H1 (cell line): ENCODE measurements at regions not wholly inside any gene's neighbourhood (a gene's known extent, or its start where the extent isn't known, plus 50 kb on each side); places are given as distances from the start of the nearest gene placed in this dataset.
A peak's percentile ranks its signal among the peaks of the same experiment; 100 is the strongest.

Source experiments
- CTCF ChIA-PET: fragments of 300-600 bp; sonication (Branson Sonifier 250); formaldehyde crosslinking; loops from one replicate; lab custom pipeline; 2021; ENCODE audit not compliant: partially characterized antibody; lab: Charles Lee
- POLR2A ChIA-PET: fragments of 300-600 bp; sonication (Branson Sonifier 250); formaldehyde crosslinking; loops from one replicate; lab custom pipeline; 2021; ENCODE audit warnings: inconsistent platforms; ENCODE audit not compliant: partially characterized antibody; lab: Charles Lee
- DNase-seq, 2 experiments: peaks; one replicate each; pipeline versions ENCODE4 v3.0.0 to v3.0.0-alpha.2; 2010 to 2022; ENCODE audit warnings: low spot score in 2 of 2, low read depth in 1 of 2, mixed read lengths in 1 of 2
- FAIRE-seq: peaks from 2 replicates; lab custom pipeline; 2011; peaks lifted over from hg19 to GRCh38; lab: Jason Lieb, UNC
- H2AFZ ChIP-seq: 2 replicates; pipeline ENCODE4 v1.8.1; 2012; ENCODE audit warnings: low read length, inconsistent platforms
- H2AK5ac ChIP-seq: 2 replicates; pipeline ENCODE4 v1.6.1; 2013; ENCODE audit warnings: low read depth, low read length
- H2BK120ac ChIP-seq: replicated peaks from 2 replicates; pipeline ENCODE3; 2013; ENCODE audit warnings: low read depth, low read length, inconsistent platforms
- H2BK12ac ChIP-seq: 2 replicates; pipeline ENCODE4 v1.6.1; 2013; ENCODE audit warnings: low read depth, low read length
- H2BK15ac ChIP-seq: 2 replicates; pipeline ENCODE4 v1.6.1; 2013; ENCODE audit warnings: low read length
- H2BK20ac ChIP-seq: 2 replicates; pipeline ENCODE4 v1.6.1; 2013; ENCODE audit warnings: low read length
- H2BK5ac ChIP-seq: 2 replicates; pipeline ENCODE4 v1.6.1; 2013; ENCODE audit warnings: low read depth, low read length
- H3K14ac ChIP-seq: 2 replicates; pipeline ENCODE4 v1.6.1; 2013; ENCODE audit warnings: inconsistent platforms; ENCODE audit not compliant: insufficient read length
- H3K18ac ChIP-seq: 2 replicates; pipeline ENCODE4 v1.6.1; 2013; ENCODE audit warnings: low read length; ENCODE audit errors: extremely low read depth
- H3K23ac ChIP-seq: 2 replicates; pipeline ENCODE4 v1.6.1; 2013; ENCODE audit warnings: inconsistent platforms; ENCODE audit not compliant: insufficient read length
- H3K23me2 ChIP-seq: 2 replicates; pipeline ENCODE4 v1.6.1; 2013; ENCODE audit warnings: low read depth, low read length
- H3K27ac ChIP-seq: 2 replicates; pipeline ENCODE4 v1.6.1; 2011; ENCODE audit warnings: low read depth, low read length, inconsistent platforms
- H3K27me3 ChIP-seq, 4 experiments: replicated peaks in 1 of 4; 1 replicate in 1 of 4; 2 replicates in 3 of 4; pipeline versions ENCODE4 v1.6.1 to v1.8.1; 2011 to 2013; ENCODE audit warnings: low read length in 3 of 4, mild to moderate bottlenecking in 3 of 4, inconsistent platforms in 2 of 4, mixed read lengths in 2 of 4, moderate library complexity in 1 of 4; ENCODE audit not compliant: control insufficient read depth in 3 of 4, insufficient read depth in 3 of 4; ENCODE audit errors: extremely low read depth in 1 of 4
- H3K36me3 ChIP-seq, 4 experiments: 2 replicates each; pipeline versions ENCODE4 v1.6.1 to v1.8.1; 2011 to 2013; ENCODE audit warnings: mild to moderate bottlenecking in 4 of 4, low read length in 3 of 4, moderate library complexity in 2 of 4, control low read depth in 1 of 4, inconsistent platforms in 1 of 4; ENCODE audit not compliant: insufficient read depth in 4 of 4, control insufficient read depth in 2 of 4
- H3K4ac ChIP-seq: replicated peaks from 2 replicates; pipeline ENCODE3; 2013; ENCODE audit warnings: low read length, low read depth, mixed read lengths, inconsistent platforms; ENCODE audit not compliant: insufficient read length
- H3K4me1 ChIP-seq, 4 experiments: replicated peaks in 1 of 4; 1 replicate in 1 of 4; 2 replicates in 3 of 4; pipeline versions ENCODE4 v1.6.1 to v1.8.1; 2011 to 2013; ENCODE audit warnings: low read length in 3 of 4, inconsistent platforms in 2 of 4, mixed read lengths in 1 of 4; ENCODE audit not compliant: insufficient read depth in 4 of 4, control insufficient read depth in 3 of 4
- H3K4me2 ChIP-seq, 2 experiments: 2 replicates each; pipeline versions ENCODE4 v1.6.1 to v1.8.1; 2011 to 2013; ENCODE audit warnings: low read depth in 2 of 2, low read length in 2 of 2, control low read depth in 1 of 2, inconsistent platforms in 1 of 2, mild to moderate bottlenecking in 1 of 2; ENCODE audit not compliant: insufficient read depth in 1 of 2
- H3K4me3 ChIP-seq, 4 experiments: fragments of 200-600, 300-600 bp in 1 of 4; sonication (generic), shearing (Covaris generic), sonication (Bioruptor Twin) in 1 of 4; 2 replicates each; pipeline versions ENCODE4 v1.5.1 to v1.8.1; 2011 to 2016; ENCODE audit warnings: low read length in 4 of 4, low read depth in 3 of 4, control low read depth in 2 of 4, inconsistent platforms in 2 of 4, mild to moderate bottlenecking in 2 of 4, mixed read lengths in 1 of 4, moderate library complexity in 1 of 4; ENCODE audit not compliant: insufficient read depth in 2 of 4; ENCODE audit errors: extremely low read depth in 1 of 4
- H3K56ac ChIP-seq: replicated peaks from 2 replicates; pipeline ENCODE3; 2013; ENCODE audit warnings: low read depth, mild to moderate bottlenecking, mixed read lengths, low read length, inconsistent platforms; ENCODE audit not compliant: insufficient read length
- H3K79me1 ChIP-seq: 2 replicates; pipeline ENCODE4 v1.6.1; 2013; ENCODE audit warnings: low read depth, low read length, control low read depth
- H3K79me2 ChIP-seq, 2 experiments: 2 replicates each; pipeline versions ENCODE4 v1.6.1 to v1.8.1; 2012 to 2013; ENCODE audit warnings: low read length in 2 of 2, mild to moderate bottlenecking in 2 of 2, inconsistent platforms in 1 of 2; ENCODE audit not compliant: insufficient read depth in 2 of 2, control insufficient read depth in 1 of 2
- H3K9ac ChIP-seq, 4 experiments: replicated peaks in 1 of 4; 1 replicate in 1 of 4; 2 replicates in 3 of 4; pipeline versions ENCODE4 v1.6.1 to v1.8.1; 2011 to 2013; ENCODE audit warnings: low read depth in 3 of 4, low read length in 3 of 4, control low read depth in 2 of 4, mild to moderate bottlenecking in 2 of 4, moderate library complexity in 2 of 4, inconsistent platforms in 1 of 4; ENCODE audit errors: extremely low read depth in 1 of 4
- H3K9me3 ChIP-seq, 2 experiments: 2 replicates each; pipeline versions ENCODE4 v1.6.1 to v1.8.1; 2012 to 2013; ENCODE audit warnings: mild to moderate bottlenecking in 2 of 2, moderate library complexity in 2 of 2, control low read depth in 1 of 2, inconsistent platforms in 1 of 2, low read depth in 1 of 2, low read length in 1 of 2, mixed read lengths in 1 of 2; ENCODE audit not compliant: insufficient read depth in 2 of 2
- H4K20me1 ChIP-seq, 2 experiments: replicated peaks in 1 of 2; 2 replicates each; pipeline versions ENCODE3 to v1.8.1; 2011 to 2013; ENCODE audit warnings: inconsistent platforms in 2 of 2, low read length in 2 of 2, mild to moderate bottlenecking in 1 of 2; ENCODE audit not compliant: insufficient read depth in 2 of 2, control insufficient read depth in 1 of 2
- H4K5ac ChIP-seq: 2 replicates; pipeline ENCODE4 v1.6.1; 2013; ENCODE audit warnings: low read length, low read depth, mixed read lengths, inconsistent platforms; ENCODE audit not compliant: insufficient read length
- H4K8ac ChIP-seq: 2 replicates; pipeline ENCODE4 v1.8.0; 2013; ENCODE audit warnings: mild to moderate bottlenecking, moderate library complexity, low read length, inconsistent platforms; ENCODE audit not compliant: insufficient read depth; ENCODE audit errors: extremely low read depth
- H4K91ac ChIP-seq: replicated peaks from 2 replicates; pipeline ENCODE3; 2013; ENCODE audit warnings: low read length, mixed read lengths, inconsistent platforms; ENCODE audit not compliant: insufficient read length
- WGBS, 2 experiments: shearing (Covaris generic) in 1 of 2; methylation state at CpG; one replicate each; pipeline versions ENCODE4 v1.1.6 to v1.1.7; 2013 to 2015; ENCODE audit warnings: low lambda C conversion rate in 2 of 2, mixed read lengths in 2 of 2, inconsistent platforms in 1 of 2, low coverage in 1 of 2, missing lambda C conversion rate in 1 of 2; ENCODE audit not compliant: insufficient replicate concordance in 2 of 2, insufficient coverage in 1 of 2, insufficient read length in 1 of 2; ENCODE audit errors: extremely low coverage in 1 of 2, missing lambda C conversion rate in 1 of 2; 5-methylcytosine and 5-hydroxymethylcytosine counted together

- FAIRE-seq = no peak
Observed at GRCh38 chr16:22653876-22654275, 143.2 kb downstream of the NPIPB5 start.

More at GRCh38 chr16:22653876-22654275, 143.2 kb downstream of the NPIPB5 start:
- no peak overlapping the region for H2BK12ac ChIP-seq
- no peaks in the 10 kb centered on the region for H4K20me1 ChIP-seq
- no peak overlapping the region for H2BK120ac ChIP-seq
- no peaks in the 10 kb centered on the region for H3K4me1 ChIP-seq
- H2BK15ac ChIP-seq = no peak overlapping the region
- no peak overlapping the region for H4K91ac ChIP-seq
- no peak overlapping the region for H2AFZ ChIP-seq
- H2AK5ac ChIP-seq = no peak overlapping the region
- H3K27ac ChIP-seq = no peak overlapping the region
- no peak overlapping the region for H2BK5ac ChIP-seq
- no peak overlapping the region for H3K9ac ChIP-seq
- no peaks in the 10 kb centered on the region for H3K79me1 ChIP-seq
- H3K23ac ChIP-seq = no peak overlapping the region
- no peak overlapping the region for H3K4me2 ChIP-seq
- H3K56ac ChIP-seq = no peak overlapping the region
- POLR2A ChIA-PET = interaction anchor here (1.6 to 1.8 kb wide), 2 partner anchors 13 to 19 kb away, joined by 3 to 5 read pairs; no protein-coding TSS in a partner anchor
- no peak overlapping the region for H3K18ac ChIP-seq
- H3K9me3 ChIP-seq = no peaks in the 10 kb centered on the region
- CTCF ChIA-PET = interaction anchor here (0.8 kb wide), 1 partner anchor 37 kb away, joined by 8 read pairs; no protein-coding TSS in a partner anchor
- H4K8ac ChIP-seq = 0 out of 2 replicates have a peak overlapping the region, but pooled peaks have one; percentile 59
- DNase-seq = no peak
- no peak overlapping the region for H2BK20ac ChIP-seq
- H3K4ac ChIP-seq = no peak overlapping the region
- H3K23me2 ChIP-seq = no peaks in the 10 kb centered on the region
- WGBS, 2 experiments = 93% methylated on average over 6 of the region's 6 CpGs; no CpG with 5 or more reads in 1 of the 2 experiments
- H3K27me3 ChIP-seq = no peaks in the 10 kb centered on the region
- no peak overlapping the region for H4K5ac ChIP-seq
- no peaks in the 10 kb centered on the region for H3K79me2 ChIP-seq
- H3K36me3 ChIP-seq = no peaks in the 10 kb centered on the region
- no peak overlapping the region for H3K14ac ChIP-seq
- H3K4me3 ChIP-seq = no peak overlapping the region
